Activated CD8-positive, alpha-beta memory T cell treated with anti-CD3 and anti-CD28 coated beads for 36 hours (primary cell): ENCODE measurements at regions not wholly inside any gene's neighbourhood (a gene's known extent, or its start where the extent isn't known, plus 50 kb on each side); places are given as distances from the start of the nearest gene placed in this dataset.

Experiments used
- CTCF ChIA-PET: fragments of 350-600 bp; sonication (Branson Sonifier 250); formaldehyde crosslinking; loops from one replicate; lab custom pipeline; 2021; ENCODE audit warnings: antibody characterized with exemption; lab: Charles Lee
- POLR2A ChIA-PET: fragments of 350-600 bp; sonication (Branson Sonifier 250); formaldehyde crosslinking; loops from one replicate; lab custom pipeline; 2021; ENCODE audit warnings: antibody characterized with exemption; lab: Charles Lee

- CTCF ChIA-PET: no interaction called here
Measured at GRCh38 chr10:47198221-47198620, 101.8 kb upstream of the GDF10 start.

DNA sequence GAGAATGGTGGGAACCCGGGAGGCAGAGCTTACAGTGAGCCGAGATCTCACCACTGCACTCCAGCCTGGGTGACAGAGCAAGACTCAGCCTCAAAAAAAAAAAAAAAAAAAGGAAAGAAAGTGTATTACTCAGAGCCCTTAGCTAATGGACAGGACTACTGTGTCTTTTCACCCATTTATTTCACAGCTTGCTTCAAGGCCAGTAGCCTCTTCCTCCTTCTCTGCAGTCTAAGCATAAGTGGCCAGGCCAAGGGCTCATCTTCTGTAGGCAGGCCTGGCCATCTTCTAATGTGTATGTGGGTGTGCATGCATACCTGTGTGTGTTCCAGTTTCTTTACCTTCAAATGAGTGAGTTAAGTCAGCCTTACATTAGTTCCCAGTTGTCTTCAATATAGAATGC, 94.8 kb upstream of the GDF10 start:
- POLR2A ChIA-PET: no interaction called here
- CTCF ChIA-PET: no interaction called here

More at GRCh38 chr10:47198221-47198620, 101.8 kb upstream of the GDF10 start:
- POLR2A ChIA-PET: no interaction called here

GRCh38 chr10:47206449-47207280, 93.3 kb upstream of the GDF10 start:
- POLR2A ChIA-PET: no interaction called here
- CTCF ChIA-PET: no interaction called here

DNA sequence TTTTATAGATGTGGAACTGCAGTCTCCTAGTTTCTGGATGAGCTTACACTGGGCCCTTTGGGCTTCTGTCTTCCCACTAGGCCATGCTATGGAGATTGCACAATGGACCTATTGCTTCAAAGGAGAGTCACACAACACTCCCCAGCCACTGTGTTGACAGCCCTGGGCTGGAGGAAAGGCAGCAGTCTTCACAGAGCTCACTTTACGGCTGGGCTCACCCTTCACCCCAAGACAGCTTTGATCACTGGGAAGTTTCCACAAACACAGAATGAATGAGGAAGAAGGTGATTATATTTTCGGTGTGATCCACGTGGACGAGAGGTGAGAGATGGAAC, 92.7 kb upstream of the GDF10 start:
- CTCF ChIA-PET: no interaction called here
- POLR2A ChIA-PET: no interaction called here

- ChIA-PET POLR2A (no interaction called here), CTCF (no interaction called here)
Measured at GRCh38 chr10:47207894-47208469, 92.0 kb upstream of the GDF10 start.

DNA sequence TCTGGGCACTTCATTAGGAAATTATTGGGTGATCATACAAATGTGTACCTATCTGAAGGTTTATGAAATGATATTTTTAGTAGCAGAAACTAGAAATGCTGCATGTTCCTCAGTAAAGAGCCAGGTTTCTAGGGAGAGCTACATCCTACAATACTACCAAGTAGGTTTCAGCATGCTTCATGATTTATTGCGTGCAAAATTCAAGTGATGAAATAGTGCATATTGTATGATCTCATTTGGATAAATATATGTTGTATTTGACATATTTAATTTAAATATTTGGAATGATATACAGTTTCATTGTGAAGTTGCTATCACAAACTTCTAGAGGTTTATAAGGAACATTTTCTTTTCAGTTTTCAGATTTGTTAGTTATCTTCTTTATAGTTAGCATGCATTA, 90.5 kb upstream of the GDF10 start:
- ChIA-PET CTCF (no interaction called here), POLR2A (no interaction called here)

DNA sequence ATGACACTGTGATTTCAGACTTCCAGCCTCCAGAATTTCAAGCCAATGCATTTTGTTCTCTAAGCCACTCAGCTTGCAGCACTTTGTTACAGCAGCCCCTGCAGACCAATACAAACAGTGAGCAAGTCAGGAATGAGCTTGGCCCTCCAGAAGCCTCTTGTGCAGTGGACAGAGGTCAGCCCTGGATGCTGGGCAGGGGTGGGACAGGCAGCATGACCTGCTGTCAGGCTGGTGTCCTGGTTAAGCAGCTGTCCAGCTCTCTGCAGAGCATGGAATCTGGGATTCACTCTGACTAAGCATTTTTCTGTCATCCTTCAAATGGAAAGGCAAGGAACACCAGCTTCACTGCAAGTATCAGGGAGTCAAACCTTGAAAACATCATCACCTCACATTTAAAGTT, 85.5 kb upstream of the GDF10 start:
- POLR2A ChIA-PET: no interaction called here
- CTCF ChIA-PET: no interaction called here

GRCh38 chr10:47217113-47217512, 82.9 kb upstream of the GDF10 start:
- CTCF ChIA-PET: interaction anchor here (0.8 kb wide), 1 partner anchor 170 kb away, joined by 3 read pairs; no protein-coding TSS in a partner anchor
- POLR2A ChIA-PET: no interaction called here

GRCh38 chr10:47218803-47219202, 81.2 kb upstream of the GDF10 start:
- CTCF ChIA-PET: no interaction called here

DNA sequence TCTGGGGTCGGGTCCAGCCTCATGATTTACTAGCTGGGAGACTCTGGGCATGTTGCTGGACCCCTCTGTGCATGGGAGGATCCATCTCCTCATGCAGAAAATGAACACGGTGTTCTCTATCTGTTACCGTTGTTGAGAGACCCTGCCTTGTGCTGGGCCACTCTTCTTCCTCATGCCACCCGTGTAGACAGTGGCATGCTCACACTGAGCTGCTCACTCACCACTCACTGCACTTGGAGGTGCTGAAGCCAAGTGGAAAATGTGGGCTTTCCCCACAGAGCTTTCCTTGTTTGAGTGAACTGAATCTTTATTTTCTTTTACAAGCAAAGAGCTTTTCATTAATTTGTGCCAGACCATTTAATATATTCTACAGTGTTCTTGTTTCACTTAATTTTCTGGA, 77.5 kb upstream of the GDF10 start:
- CTCF ChIA-PET: no interaction called here
- POLR2A ChIA-PET: no interaction called here

More at GRCh38 chr10:47218803-47219202, 81.2 kb upstream of the GDF10 start:
- POLR2A ChIA-PET: no interaction called here

DNA sequence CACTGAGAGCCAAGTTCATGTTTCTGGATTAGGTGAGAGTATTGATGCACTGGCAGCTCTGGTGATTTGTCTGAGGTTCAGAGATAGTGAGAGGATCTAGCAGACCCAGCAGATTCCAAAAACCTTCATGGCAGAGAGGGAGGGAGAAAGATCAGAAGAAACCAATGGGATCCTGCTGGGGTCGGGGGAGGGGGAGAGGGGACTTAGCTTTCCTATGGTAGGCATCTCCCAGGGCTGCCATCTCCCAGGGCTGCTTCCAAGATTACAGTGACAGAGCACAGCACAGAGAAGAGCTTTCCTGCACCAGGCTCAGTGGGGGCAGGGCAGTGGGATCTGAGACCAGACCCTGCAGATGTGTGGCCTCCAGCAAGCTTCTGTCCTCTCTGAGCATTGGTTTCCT, 76.8 kb upstream of the GDF10 start:
- CTCF ChIA-PET: no interaction called here
- POLR2A ChIA-PET: no interaction called here

GRCh38 chr10:47224546-47225218, 75.3 kb upstream of the GDF10 start:
- ChIA-PET POLR2A (no interaction called here), CTCF (interaction anchor here (1.1 kb wide), 1 partner anchor 200 kb away, joined by 3 read pairs; no protein-coding TSS in a partner anchor)

DNA sequence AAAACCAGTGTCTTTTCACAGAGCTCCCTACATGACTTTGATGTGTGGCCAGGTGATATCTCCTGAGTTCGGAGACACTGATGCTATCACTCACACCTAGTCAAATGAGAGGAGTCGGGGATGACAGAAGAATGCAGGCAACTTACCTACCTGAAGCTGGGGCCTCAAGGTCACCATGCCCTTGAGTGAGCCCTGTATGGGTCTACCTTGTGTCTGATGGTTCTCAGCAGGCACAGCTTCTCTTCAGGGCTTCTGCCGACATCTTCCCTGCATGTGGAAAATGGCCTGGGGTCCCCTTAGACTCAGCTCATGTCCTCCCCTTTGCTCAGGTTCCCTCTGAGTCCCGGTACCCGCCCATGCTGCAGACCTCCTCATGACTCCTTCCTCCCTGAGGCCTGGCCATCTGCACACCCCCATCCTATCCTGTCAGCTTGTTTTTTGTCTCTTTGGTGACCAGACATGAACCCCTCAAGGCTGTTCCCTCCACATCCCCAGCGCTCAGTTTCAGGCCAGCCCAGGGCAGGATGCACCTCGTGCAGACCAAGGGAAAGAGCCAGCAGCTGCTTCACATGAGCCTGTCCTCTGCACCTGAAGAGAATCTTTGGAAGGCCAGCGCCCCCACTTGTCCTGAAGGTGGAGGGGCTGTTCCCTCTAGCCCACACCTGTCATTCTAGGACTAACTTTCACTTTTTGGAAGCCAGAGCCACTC, 74.6 kb upstream of the GDF10 start:
- ChIA-PET CTCF (no interaction called here), POLR2A (no interaction called here)

DNA sequence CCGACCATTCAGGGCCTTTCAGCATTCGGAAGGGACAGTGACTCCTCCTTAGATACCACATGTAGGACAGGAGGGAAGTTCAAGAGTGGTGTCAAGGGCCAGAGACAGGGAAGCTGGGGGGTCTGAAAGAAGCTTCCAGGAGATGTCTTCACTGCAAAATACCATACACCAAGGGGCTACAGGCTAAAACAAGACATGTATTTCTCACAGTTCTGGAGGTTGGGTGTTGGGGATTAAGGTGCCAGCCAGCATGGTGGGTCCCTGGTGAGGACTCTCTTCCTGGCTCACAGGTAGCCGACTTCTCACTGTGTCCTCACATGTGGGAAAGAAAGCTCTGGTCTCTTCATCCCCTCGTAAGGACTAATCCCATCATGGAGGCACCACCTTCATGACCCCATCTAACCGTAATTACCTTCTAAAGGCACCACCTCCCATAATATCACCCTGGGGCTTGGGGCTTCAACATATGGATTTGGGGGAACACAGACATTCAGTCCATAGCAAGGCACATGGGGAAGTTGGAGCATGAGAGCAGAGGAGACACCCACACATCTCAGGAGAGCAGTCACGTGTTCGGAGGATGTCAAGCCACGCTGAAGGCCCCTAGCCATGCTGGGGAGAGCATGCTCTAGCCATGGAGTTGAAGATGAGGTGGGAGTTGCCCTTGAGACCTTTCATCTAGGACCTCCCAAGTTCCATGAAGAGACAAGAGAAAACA, 73.9 kb upstream of the GDF10 start:
- ChIA-PET CTCF (no interaction called here), POLR2A (no interaction called here)

GRCh38 chr10:47230482-47230881, 69.5 kb upstream of the GDF10 start:
- CTCF ChIA-PET: no interaction called here

GRCh38 chr10:47230957-47231356, 69.0 kb upstream of the GDF10 start:
- POLR2A ChIA-PET: no interaction called here
- CTCF ChIA-PET: no interaction called here

More at GRCh38 chr10:47230482-47230881, 69.5 kb upstream of the GDF10 start:
- POLR2A ChIA-PET: no interaction called here

DNA sequence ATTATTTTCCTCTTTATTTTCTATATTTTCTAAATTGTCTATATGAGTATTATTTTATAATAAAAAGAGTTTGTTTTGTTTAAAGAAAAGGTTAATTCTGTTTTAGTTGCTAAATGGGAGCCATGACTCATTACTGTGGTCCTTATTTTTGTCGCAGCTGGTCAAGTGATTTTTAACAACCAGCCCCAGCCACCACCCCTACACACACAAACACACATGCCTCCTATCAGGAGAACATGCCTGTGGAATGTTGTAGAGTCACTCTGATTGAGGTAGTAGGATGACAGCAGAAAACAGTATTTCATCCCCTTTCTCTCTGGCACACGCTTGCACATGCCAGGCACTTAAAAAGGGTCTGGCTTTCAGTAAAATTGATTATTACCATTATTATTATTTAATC, 68.6 kb upstream of the GDF10 start:
- ChIA-PET CTCF (no interaction called here), POLR2A (no interaction called here)

GRCh38 chr10:47233631-47234030, 66.4 kb upstream of the GDF10 start:
- POLR2A ChIA-PET: no interaction called here
- CTCF ChIA-PET: no interaction called here

DNA sequence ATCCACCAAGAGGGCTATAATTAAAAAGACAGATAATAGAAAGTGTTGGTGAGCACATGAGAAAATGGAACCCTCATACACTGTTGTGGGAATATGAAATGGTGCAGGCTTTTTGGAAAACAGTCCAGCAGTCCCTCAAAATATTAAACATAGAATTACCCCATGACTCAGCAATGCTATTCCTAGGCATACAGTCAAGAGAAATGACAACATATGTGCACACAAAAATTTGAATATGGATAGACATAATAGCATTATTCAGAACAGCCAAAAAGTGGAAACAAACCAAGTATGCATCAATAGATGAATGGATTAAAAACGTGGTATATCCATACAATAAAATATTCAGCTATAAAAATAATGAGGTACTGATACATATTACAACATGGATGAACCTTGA, 64.5 kb upstream of the GDF10 start:
- CTCF ChIA-PET: no interaction called here

More for the DNA sequence above, 64.5 kb upstream of the GDF10 start:
- POLR2A ChIA-PET: no interaction called here
